ENCODE measurements at regions not wholly inside any gene's neighbourhood (a gene's known extent, or its start where the extent isn't known, plus 50 kb on each side); places are given as distances from the start of the nearest gene placed in this dataset.

DNA sequence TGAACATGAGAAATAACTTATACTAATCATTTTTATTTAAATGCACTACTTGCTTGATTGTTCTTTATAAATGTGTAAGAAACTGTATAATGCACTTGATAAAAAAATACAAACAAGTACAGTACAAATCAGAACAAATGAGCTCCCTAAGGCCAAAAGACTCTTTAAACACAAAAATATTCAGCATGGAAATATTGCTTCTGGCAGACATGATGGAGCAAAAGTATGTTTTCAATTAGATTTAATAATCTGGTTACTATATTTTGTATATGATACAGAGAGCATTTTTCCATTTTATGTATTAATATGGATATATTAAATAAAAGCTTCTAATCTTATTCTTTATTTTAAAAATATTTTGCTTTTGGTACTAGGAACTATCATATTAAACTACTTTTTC is 800.2 kb upstream of the LRFN5 start:
- TF ChIP-seq ARID2 (CRISPR knock-in tag; IDR thresholded peaks at IDR 0.05; ENCODE audit: borderline replicate concordance) (no peak), TARDBP (CRISPR knock-in tag; IDR thresholded peaks at IDR 0.05) (no peak), ZBTB14 (CRISPR knock-in tag; IDR thresholded peaks at IDR 0.05) (no peak), ZBTB46 (CRISPR knock-in tag; IDR thresholded peaks at IDR 0.05; ENCODE audit: borderline replicate concordance) (no peak), CEBPB (IDR thresholded peaks at IDR 0.05; ENCODE audit: borderline replicate concordance, low read depth, low read length) (no peak), ZNF780A (CRISPR knock-in tag; IDR thresholded peaks at IDR 0.05) (no peak), ISL2 (CRISPR knock-in tag; IDR thresholded peaks at IDR 0.05) (no peak), ZNF367 (CRISPR knock-in tag; IDR thresholded peaks at IDR 0.05; ENCODE audit: borderline replicate concordance) (no peak)
- ChIA-PET POLR2A (no interaction called here), CTCF (ENCODE audit: low intra/inter-chr PET ratio, low total read pairs) (no interaction called here)
- BruUV-seq (replicated peaks): no TSS peak
- no peak overlapping the region for H3K4me2 ChIP-seq (ENCODE audit: low read depth, low read length)
- no peak overlapping the region for H3K27ac ChIP-seq (ENCODE audit: extremely low read length, insufficient read depth, low read length)
- DNase-seq (ENCODE audit: low spot score) (no peak), ATAC-seq (no peak), FAIRE-seq (no peak)
- no peak overlapping the region for H3K4me3 ChIP-seq (replicated peaks in 1 of 3; ENCODE audit: insufficient read depth in 1 of 3, low read depth in 2 of 3, low read length in 3 of 3)
- no peak overlapping the region for H2AFZ ChIP-seq (ENCODE audit: low read length)
- peaks cover 88% of the 10 kb centered on the region for H3K9me3 ChIP-seq (ENCODE audit: low read length)
- no peaks in the 10 kb centered on the region for H4K20me1 ChIP-seq (ENCODE audit: insufficient read depth, low read length)
- no peaks in the 10 kb centered on the region for H3K79me2 ChIP-seq (ENCODE audit: insufficient read depth, low read length)
- in situ Hi-C loops (cut with HindIII; ENCODE audit: extremely low pct_ligation_motif_present, low pct_unique_long_range_greater_than_20kb) (no loop called here), intact Hi-C loops (cut with micrococcal nuclease; ENCODE audit: unreplicated experiment) (no loop called here)
- no peaks in the 10 kb centered on the region for H3K27me3 ChIP-seq (ENCODE audit: control insufficient read depth in 1 of 2, insufficient read depth in 2 of 2, low read length in 2 of 2)
- H3K4me1 ChIP-seq (ENCODE audit: insufficient read depth, low read length): no peaks in the 10 kb centered on the region
- H3K36me3 ChIP-seq (replicated peaks in 1 of 2; ENCODE audit: control insufficient read depth in 1 of 2, insufficient read depth in 2 of 2, low read length in 2 of 2): no peaks in the 10 kb centered on the region
- H3K9ac ChIP-seq (ENCODE audit: insufficient read depth, low read depth, low read length): no peak overlapping the region

Measured in HepG2 (cell line).